ENCODE measurements at regions not wholly inside any gene's neighbourhood (a gene's known extent, or its start where the extent isn't known, plus 50 kb on each side); places are given as distances from the start of the nearest gene placed in this dataset.

GRCh38 chr6:88236612-88237360, 70.6 kb upstream of the CNR1 start:
- DNase-seq: no peak

- no peak for DNase-seq
Measured at GRCh38 chr6:88232753-88233152, 66.6 kb upstream of the CNR1 start.

- no peak for DNase-seq
Measured at GRCh38 chr6:88223298-88223697, 57.2 kb upstream of the CNR1 start.

- peak; percentile 36 for DNase-seq
Measured at GRCh38 chr6:88220493-88220892, 54.3 kb upstream of the CNR1 start.

- DNase-seq: no peak
Measured at GRCh38 chr6:88216182-88216581, 50.0 kb upstream of the CNR1 start.

Measured in left kidney (tissue), 1 donor.